ENCODE measurements at regions not wholly inside any gene's neighbourhood (a gene's known extent, or its start where the extent isn't known, plus 50 kb on each side); places are given as distances from the start of the nearest gene placed in this dataset.

DNA sequence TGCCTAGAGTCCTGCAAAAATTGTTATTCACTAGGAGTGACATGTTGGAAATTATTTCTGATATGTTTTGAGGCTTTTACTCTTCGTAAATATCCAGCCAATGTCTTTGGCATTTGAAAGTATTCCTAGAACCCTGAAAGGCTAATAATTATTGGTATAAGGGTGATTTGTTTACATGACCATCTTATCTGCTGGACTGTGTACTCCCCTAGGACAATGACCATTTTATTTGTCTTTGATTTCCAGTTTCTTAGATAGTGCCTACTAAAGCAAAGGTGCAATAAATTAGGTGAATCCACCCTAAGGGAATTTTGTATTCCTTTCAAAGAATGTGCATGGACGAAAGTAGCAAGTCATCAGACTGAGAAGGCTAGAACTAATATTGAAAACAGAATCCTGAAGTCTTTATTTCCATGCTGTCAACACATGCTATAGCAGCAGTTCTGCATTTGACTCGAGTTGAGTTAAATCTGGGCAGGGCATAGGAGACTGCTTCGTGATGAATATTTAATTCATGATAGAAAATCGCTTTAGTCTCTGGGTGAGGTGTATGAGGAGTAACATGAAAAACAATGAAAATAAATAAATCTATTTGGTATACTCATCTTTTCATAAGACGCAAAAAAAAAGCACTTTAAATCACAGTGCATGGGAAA is 235.7 kb downstream of the GPD2 start:
- Histone ChIP-seq H3K4me1 (ENCODE audit: control insufficient read depth, insufficient read depth, low read length) (no peaks in the 10 kb centered on the region), H3K27me3 (ENCODE audit: control insufficient read depth, insufficient read depth, low read length, poor library complexity, severe bottlenecking) (no peaks in the 10 kb centered on the region), H3K4me3 (ENCODE audit: insufficient read depth, low read depth, low read length) (no peak overlapping the region), H3K36me3 (ENCODE audit: control insufficient read depth, insufficient read depth, low read length) (no peaks in the 10 kb centered on the region), H3K27ac (ENCODE audit: insufficient read depth, low read depth, low read length, poor library complexity, severe bottlenecking) (no peak overlapping the region), H3K9me3 (ENCODE audit: control insufficient read depth, low read length) (no peaks in the 10 kb centered on the region)
- 50 to 61% methylated on average over 3 to 5 of the region's 6 CpGs for WGBS, 2 experiments

DNA sequence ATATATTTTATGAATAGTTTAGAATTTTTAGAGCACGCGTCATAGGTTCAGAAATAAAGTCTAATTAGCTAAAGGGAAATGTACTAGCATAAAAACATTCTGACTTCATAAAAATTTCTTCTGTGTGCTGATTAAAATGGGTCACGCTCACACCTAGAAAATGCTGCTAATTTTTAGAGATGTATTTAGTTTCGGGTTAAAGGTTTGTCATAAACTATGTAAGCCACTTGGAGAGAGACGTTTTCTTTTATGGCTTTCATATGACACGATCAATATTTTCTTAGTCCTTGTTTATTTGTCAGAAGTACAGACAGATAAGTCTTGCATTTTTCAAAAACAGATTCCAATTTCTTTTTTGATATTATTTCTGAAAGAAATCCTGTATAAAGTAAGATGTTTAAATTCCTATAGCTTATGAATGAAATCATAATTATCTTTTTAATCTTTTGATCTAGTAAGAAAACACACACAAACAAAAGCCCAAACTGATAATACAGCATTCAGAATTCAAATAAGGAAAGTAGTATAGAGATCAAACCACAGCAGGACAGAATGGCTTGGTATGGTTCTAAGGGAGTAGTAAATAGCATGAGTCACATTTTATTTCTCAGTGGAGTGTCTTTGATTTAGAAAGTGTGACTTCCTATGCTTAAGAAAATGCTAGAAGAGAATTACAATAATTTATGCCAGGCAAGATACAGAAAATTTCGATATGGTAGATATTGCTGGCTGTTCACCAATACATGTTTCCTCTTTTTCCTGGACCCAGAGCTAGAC is 236.6 kb downstream of the GPD2 start:
- Histone ChIP-seq H3K9me3 (ENCODE audit: control insufficient read depth, low read length) (no peaks in the 10 kb centered on the region), H3K36me3 (ENCODE audit: control insufficient read depth, insufficient read depth, low read length) (no peaks in the 10 kb centered on the region), H3K4me3 (ENCODE audit: insufficient read depth, low read depth, low read length) (no peak overlapping the region), H3K27ac (ENCODE audit: insufficient read depth, low read depth, low read length, poor library complexity, severe bottlenecking) (no peak overlapping the region), H3K4me1 (ENCODE audit: control insufficient read depth, insufficient read depth, low read length) (no peaks in the 10 kb centered on the region), H3K27me3 (ENCODE audit: control insufficient read depth, insufficient read depth, low read length, poor library complexity, severe bottlenecking) (no peaks in the 10 kb centered on the region)
- 91% methylated on average over 5 to 7 of the region's 7 CpGs for WGBS, 2 experiments

DNA sequence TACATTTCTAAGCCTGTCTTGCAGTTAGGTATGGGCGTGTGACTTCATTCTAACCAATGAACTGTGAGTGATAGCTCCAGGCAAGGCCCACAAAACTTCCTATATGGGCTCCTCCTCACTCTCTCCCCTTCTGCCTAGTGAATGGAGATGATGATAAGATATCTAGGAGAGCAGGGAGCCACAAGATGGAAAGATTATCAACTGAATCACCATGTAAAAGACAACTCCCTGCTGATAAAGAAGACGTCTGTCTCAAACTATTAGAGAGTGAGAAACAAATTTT is 237.1 kb downstream of the GPD2 start:
- H3K4me1 ChIP-seq (ENCODE audit: control insufficient read depth, insufficient read depth, low read length) = no peaks in the 10 kb centered on the region
- 73 to 86% methylated on average over 1 to 2 of the region's 2 CpGs for WGBS, 2 experiments

DNA sequence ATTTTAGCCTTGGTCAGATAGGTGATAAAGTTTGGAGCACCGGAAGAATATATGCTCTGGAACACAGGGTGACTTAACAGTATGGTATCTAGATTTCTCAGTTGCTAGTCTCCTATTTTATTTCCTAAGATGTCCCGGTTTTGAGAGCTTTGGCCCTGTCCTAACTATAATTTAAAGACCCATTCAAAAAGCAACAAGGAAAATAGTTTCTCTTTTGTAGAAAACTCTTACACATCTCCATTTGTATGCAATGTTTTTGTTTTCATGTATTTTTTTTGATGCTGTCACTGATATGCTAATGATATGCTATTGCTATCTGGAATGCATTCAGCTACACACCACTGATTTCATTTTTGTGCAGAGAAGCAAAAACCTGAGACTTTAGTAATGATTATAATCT is 237.8 kb downstream of the GPD2 start:
- no peaks in the 10 kb centered on the region for H3K36me3 ChIP-seq (ENCODE audit: control insufficient read depth, insufficient read depth, low read length)
- no peaks in the 10 kb centered on the region for H3K27me3 ChIP-seq (ENCODE audit: control insufficient read depth, insufficient read depth, low read length, poor library complexity, severe bottlenecking)
- no peaks in the 10 kb centered on the region for H3K9me3 ChIP-seq (ENCODE audit: control insufficient read depth, low read length)
- H3K4me1 ChIP-seq (ENCODE audit: control insufficient read depth, insufficient read depth, low read length) = no peaks in the 10 kb centered on the region
- WGBS, 2 experiments = 76 to 85% methylated on average over 2 of the region's 2 CpGs
- no peak overlapping the region for H3K4me3 ChIP-seq (ENCODE audit: insufficient read depth, low read depth, low read length)
- H3K27ac ChIP-seq (ENCODE audit: insufficient read depth, low read depth, low read length, poor library complexity, severe bottlenecking) = no peak overlapping the region

More for the DNA sequence above, 237.1 kb downstream of the GPD2 start:
- Histone ChIP-seq H3K27ac (ENCODE audit: insufficient read depth, low read depth, low read length, poor library complexity, severe bottlenecking) (no peak overlapping the region), H3K9me3 (ENCODE audit: control insufficient read depth, low read length) (no peaks in the 10 kb centered on the region), H3K27me3 (ENCODE audit: control insufficient read depth, insufficient read depth, low read length, poor library complexity, severe bottlenecking) (no peaks in the 10 kb centered on the region), H3K4me3 (ENCODE audit: insufficient read depth, low read depth, low read length) (no peak overlapping the region), H3K36me3 (ENCODE audit: control insufficient read depth, insufficient read depth, low read length) (no peaks in the 10 kb centered on the region)

DNA sequence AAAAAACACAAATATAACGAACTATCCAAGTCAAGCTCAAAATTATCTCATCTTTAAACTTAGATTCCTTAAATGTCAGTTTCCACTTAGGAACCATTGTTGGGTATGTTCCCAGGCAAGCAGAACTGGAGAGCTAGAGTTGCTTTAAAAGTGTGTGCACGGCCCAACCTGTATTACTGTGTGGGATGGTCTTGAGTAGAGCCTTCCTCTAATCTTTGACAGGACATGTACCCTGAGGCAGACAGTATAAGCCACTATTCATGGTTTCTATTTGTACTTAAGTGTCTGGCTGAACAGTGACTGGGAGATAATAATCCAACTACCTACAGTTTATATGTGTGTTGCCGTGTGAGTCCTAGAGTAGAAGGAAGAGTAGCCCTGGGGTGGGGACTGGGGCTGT is 239.7 kb downstream of the GPD2 start:
- H3K27me3 ChIP-seq (ENCODE audit: control insufficient read depth, insufficient read depth, low read length, poor library complexity, severe bottlenecking) = no peaks in the 10 kb centered on the region
- H3K9me3 ChIP-seq (ENCODE audit: control insufficient read depth, low read length) = no peaks in the 10 kb centered on the region
- H3K27ac ChIP-seq (ENCODE audit: insufficient read depth, low read depth, low read length, poor library complexity, severe bottlenecking) = no peak overlapping the region
- H3K4me1 ChIP-seq (ENCODE audit: control insufficient read depth, insufficient read depth, low read length) = no peaks in the 10 kb centered on the region
- no peak overlapping the region for H3K4me3 ChIP-seq (ENCODE audit: insufficient read depth, low read depth, low read length)
- WGBS, 2 experiments = 81 to 96% methylated on average over 2 to 3 of the region's 3 CpGs
- H3K36me3 ChIP-seq (ENCODE audit: control insufficient read depth, insufficient read depth, low read length) = no peaks in the 10 kb centered on the region

DNA sequence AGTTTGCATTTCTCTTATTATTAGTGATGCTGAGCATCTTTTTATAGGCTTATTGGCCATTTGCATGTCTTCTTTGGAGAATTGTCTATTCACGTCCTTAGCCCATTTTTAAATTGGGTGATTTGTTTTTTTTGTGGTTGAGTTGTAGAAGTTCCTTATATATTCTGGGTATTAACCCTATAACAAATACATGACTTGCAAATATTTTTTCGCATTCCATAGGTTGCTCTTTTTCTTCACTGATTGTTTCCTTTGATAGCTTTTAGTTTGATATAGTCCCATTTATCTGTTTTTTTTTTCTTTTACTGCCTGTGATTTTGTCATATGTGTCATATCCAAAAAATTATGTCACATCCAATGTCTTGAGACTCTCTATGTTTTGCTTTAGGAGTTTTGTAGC is 243.6 kb downstream of the GPD2 start:
- WGBS, 2 experiments = 100% methylated on average over 1 of the region's 2 CpGs
- Histone ChIP-seq H3K36me3 (ENCODE audit: control insufficient read depth, insufficient read depth, low read length) (no peaks in the 10 kb centered on the region), H3K9me3 (ENCODE audit: control insufficient read depth, low read length) (no peaks in the 10 kb centered on the region), H3K27ac (ENCODE audit: insufficient read depth, low read depth, low read length, poor library complexity, severe bottlenecking) (no peak overlapping the region), H3K4me3 (ENCODE audit: insufficient read depth, low read depth, low read length) (no peak overlapping the region), H3K4me1 (ENCODE audit: control insufficient read depth, insufficient read depth, low read length) (no peaks in the 10 kb centered on the region), H3K27me3 (ENCODE audit: control insufficient read depth, insufficient read depth, low read length, poor library complexity, severe bottlenecking) (no peaks in the 10 kb centered on the region)

DNA sequence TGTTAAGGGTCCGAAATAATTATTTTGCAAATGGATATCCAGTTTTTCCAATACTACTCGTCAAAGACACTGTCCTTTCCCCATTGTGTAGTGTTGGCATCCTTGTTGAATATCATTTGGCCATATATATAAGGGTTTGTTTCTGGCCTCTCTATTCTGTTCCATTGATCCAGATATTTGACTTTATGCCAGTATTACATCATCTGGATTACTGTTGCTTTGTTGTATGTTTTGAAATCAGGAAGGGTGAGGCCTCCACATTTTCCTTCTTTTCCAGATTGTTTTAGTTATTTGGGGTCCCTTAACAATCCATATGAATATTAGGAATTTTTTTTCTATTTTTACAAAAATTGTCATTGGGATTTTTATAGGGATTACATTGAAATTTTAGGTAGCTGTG is 244.1 kb downstream of the GPD2 start:
- Histone ChIP-seq H3K4me3 (ENCODE audit: insufficient read depth, low read depth, low read length) (no peak overlapping the region), H3K27me3 (ENCODE audit: control insufficient read depth, insufficient read depth, low read length, poor library complexity, severe bottlenecking) (no peaks in the 10 kb centered on the region), H3K4me1 (ENCODE audit: control insufficient read depth, insufficient read depth, low read length) (no peaks in the 10 kb centered on the region), H3K36me3 (ENCODE audit: control insufficient read depth, insufficient read depth, low read length) (no peaks in the 10 kb centered on the region), H3K27ac (ENCODE audit: insufficient read depth, low read depth, low read length, poor library complexity, severe bottlenecking) (no peak overlapping the region), H3K9me3 (ENCODE audit: control insufficient read depth, low read length) (no peaks in the 10 kb centered on the region)
- WGBS, 2 experiments = 80 to 95% methylated on average over 1 to 2 of the region's 2 CpGs

DNA sequence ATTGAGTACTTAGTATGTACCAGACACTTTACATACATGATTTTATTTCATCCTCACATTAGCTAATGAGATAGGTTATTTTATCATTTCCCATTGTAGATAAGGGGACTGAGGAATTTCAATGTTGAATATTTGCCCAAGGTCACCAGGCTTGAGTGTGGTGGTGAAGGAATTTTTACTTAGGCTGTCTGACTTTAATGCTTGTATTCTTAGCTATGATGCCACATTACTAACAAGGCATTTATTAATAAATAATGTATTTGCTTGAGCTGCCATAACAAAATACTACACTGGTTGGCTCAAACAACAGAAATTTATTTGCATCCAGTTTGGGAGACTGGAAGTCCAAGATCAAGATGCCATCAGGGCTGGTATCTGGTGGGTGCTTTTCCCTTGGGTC is 250.9 kb downstream of the GPD2 start:
- no peaks in the 10 kb centered on the region for H3K36me3 ChIP-seq (ENCODE audit: control insufficient read depth, insufficient read depth, low read length)
- no peaks in the 10 kb centered on the region for H3K9me3 ChIP-seq (ENCODE audit: control insufficient read depth, low read length)
- no peaks in the 10 kb centered on the region for H3K4me1 ChIP-seq (ENCODE audit: control insufficient read depth, insufficient read depth, low read length)
- no peaks in the 10 kb centered on the region for H3K27me3 ChIP-seq (ENCODE audit: control insufficient read depth, insufficient read depth, low read length, poor library complexity, severe bottlenecking)
- no peak overlapping the region for H3K4me3 ChIP-seq (ENCODE audit: insufficient read depth, low read depth, low read length)
- no peak overlapping the region for H3K27ac ChIP-seq (ENCODE audit: insufficient read depth, low read depth, low read length, poor library complexity, severe bottlenecking)

DNA sequence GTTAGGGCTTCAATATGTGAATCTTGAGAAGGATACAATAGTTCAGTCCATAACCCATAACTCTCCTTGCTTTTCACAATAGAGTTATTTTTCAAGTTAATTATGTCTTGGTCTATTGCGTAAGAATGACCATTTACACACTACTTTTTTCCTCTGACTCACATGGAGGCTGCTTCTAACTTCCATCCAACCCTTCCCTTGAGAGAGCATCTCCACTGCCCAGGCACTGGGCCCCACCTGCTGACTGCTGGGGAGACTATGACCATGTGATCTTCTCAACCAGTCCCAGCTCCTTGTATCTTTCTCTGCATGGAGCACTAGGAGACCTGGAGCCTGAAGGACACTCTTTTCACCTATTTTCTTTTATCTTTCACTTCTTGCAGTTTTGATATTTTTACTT is 251.5 kb downstream of the GPD2 start:
- 93 to 100% methylated on average over 1 of the region's 1 CpG for WGBS, 2 experiments
- Histone ChIP-seq H3K4me1 (ENCODE audit: control insufficient read depth, insufficient read depth, low read length) (no peaks in the 10 kb centered on the region), H3K4me3 (ENCODE audit: insufficient read depth, low read depth, low read length) (no peak overlapping the region), H3K36me3 (ENCODE audit: control insufficient read depth, insufficient read depth, low read length) (no peaks in the 10 kb centered on the region), H3K9me3 (ENCODE audit: control insufficient read depth, low read length) (no peaks in the 10 kb centered on the region), H3K27ac (ENCODE audit: insufficient read depth, low read depth, low read length, poor library complexity, severe bottlenecking) (no peak overlapping the region), H3K27me3 (ENCODE audit: control insufficient read depth, insufficient read depth, low read length, poor library complexity, severe bottlenecking) (no peaks in the 10 kb centered on the region)

DNA sequence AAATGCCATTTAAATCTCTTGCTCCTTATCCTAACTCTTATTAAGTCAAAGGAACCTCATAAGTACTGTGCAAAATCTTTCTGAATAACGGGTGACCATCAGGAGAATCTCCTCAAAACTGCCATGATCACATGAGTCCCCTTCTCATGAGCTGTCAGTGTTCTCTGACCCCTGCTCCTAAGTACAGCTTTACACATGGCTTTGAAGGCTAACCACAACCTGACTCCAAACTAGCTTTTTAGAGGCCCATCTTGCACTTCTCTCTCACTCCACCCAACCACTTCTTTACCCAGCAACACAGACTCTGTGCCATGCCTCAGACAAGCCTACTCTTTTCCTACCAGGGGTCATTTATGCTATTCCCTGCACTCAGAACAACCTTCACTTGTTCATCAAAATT is 253.8 kb downstream of the GPD2 start:
- Histone ChIP-seq H3K27me3 (ENCODE audit: control insufficient read depth, insufficient read depth, low read length, poor library complexity, severe bottlenecking) (no peaks in the 10 kb centered on the region), H3K27ac (ENCODE audit: insufficient read depth, low read depth, low read length, poor library complexity, severe bottlenecking) (no peak overlapping the region), H3K4me3 (ENCODE audit: insufficient read depth, low read depth, low read length) (no peak overlapping the region), H3K36me3 (ENCODE audit: control insufficient read depth, insufficient read depth, low read length) (no peaks in the 10 kb centered on the region), H3K4me1 (ENCODE audit: control insufficient read depth, insufficient read depth, low read length) (no peaks in the 10 kb centered on the region), H3K9me3 (ENCODE audit: control insufficient read depth, low read length) (no peaks in the 10 kb centered on the region)
- WGBS, 2 experiments = 91 to 94% methylated on average over 1 of the region's 1 CpG

All from ectodermal cell (in vitro differentiated cells).